Head of caudate nucleus (tissue), 42 donors: ENCODE measurements at regions not wholly inside any gene's neighbourhood (a gene's known extent, or its start where the extent isn't known, plus 50 kb on each side); places are given as distances from the start of the nearest gene placed in this dataset.

Experiments used
- DNase-seq, 42 donors: peaks; one replicate each; pipeline versions ENCODE4 v3.0.0 to v3.0.0-alpha.2; 2020 to 2021; ENCODE audit warnings: mixed read lengths in 7 of 42
- intact Hi-C: fragments of 100-400 bp; cut with DNase I; formaldehyde crosslinking; loops from one replicate; pipeline ENCODE4 v1.15.0; 2022

DNA sequence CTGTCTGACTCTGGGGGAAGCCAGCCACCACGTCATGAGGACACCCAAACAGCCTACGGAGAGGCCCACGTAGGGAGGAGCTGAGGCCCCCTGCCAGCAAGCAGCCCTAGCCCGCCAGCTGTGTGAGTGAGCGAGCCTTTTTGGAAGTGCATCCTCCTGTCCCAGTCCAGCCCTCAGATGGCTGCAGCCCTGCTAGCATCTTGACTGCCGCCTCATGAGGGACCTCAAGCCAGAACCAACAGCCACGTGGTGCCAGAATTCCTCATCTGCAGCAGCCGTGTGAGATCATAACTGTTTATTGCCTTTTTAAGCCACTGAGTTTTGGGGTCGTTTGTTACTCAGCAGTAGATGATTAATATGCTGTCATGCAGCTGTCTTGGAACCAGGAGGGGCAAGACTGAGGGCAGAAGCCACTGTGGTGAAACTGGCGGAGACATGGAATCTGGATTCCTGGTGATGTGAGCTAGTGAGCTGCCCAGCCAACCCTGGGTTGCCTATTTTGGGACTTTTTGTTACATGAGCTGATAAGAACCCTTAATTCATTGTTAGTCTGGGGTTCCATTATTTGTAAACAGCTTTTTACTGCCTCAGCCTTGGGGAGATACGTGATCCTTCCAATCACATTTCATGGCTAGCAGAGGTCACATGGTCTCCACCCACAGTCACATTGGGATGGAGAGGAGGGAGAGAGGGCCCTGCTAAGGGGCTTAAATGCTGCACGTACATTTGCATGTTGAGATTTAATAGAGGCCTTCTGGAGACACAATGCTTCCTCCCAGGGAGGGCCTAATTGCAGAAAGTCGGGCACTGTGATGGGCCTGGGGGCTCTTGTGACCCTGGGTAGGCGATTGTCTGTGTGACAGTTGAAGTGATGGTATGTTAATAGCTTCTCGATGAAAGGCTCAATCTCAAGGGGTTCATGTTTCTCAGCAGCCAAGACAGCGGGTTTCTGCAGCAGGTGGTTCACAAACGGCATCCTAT is 73.8 kb downstream of the RPLP1 start:
- intact Hi-C loops, result no loop called here

DNA sequence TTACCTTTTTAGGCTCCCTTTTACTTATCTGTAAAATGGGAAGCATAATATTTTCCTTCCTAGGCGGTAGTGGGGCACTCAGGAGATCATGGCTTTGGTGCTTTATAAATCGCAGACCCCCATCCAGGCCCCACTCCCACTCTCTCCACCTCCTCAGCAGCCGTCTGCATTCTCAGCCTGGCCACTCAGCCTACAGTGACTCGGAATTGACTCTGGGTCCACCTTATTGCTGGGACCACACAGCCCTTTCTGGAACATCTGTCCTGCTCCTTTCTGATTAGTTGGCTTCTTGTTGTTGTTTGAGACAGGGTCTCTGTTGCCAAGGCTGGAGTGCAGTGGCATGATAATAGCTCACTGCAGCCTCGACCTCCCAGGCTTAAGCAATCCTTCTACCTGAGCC is 76.5 kb downstream of the RPLP1 start:
- DNase-seq, result no peak
- intact Hi-C loops, result no loop called here

More for the DNA sequence above, 73.8 kb downstream of the RPLP1 start:
- peak in 19 of 42 donors; percentile 3 to 52 (median 20) for DNase-seq

- DNase-seq, result no peak
- intact Hi-C loops, result no loop called here
These were observed 77.5 kb downstream of the RPLP1 start for GRCh38 chr15:69529961-69530633.

DNA sequence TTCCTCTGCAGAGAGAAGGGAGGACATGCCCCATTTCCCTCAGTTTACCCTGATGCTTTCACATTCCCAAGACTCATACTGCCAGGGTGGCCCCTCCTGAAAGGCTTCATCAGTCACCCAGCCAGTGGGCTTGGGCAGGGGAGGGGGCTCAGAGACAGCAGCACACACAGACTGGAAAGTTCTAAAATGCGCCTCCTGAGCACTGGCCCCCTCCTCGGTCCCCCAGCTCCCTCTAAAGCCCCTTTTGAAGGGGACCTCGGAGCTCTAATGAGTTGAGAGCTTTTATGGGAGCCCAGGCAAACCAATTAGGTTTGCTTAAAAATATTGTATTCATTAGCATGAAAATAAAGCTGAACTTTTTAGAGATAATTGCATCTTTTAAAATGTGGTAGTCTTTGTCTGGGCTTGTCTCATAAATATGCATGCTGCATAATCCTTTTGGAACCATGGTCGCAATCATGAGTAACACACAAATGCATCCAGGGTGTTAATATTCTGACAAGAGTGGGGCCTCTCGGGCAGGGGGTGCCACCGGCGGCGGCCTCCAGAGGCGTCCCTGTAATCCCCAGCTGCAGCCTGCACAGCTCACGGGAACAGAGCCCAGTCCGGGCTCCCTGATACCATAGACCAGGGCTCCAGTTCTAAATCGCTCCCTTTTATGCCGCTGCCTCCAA is 78.5 kb downstream of the RPLP1 start:
- intact Hi-C loops, result no loop called here
- DNase-seq, result peak in 37 of 42 donors; percentile 13 to 73 (median 41)

DNA sequence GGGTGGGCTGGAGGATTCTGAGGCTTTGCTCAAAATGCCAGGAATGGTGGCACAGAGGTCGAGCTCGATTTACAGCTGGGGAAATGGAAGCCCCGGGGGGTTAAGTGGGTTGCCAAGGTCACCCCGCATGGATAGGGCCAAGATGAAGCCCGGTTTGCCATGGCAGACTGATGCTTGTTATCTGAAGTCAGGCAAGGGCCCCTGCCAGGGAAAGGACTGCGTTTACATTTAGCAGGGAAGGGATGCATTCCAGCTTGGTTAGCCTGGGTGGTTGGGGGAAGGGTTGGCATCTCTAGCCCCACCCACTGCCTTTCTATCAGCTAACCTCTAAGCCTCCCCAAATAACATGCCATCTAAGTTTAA is 79.0 kb downstream of the RPLP1 start:
- intact Hi-C loops, result no loop called here
- DNase-seq, result no peak

DNA sequence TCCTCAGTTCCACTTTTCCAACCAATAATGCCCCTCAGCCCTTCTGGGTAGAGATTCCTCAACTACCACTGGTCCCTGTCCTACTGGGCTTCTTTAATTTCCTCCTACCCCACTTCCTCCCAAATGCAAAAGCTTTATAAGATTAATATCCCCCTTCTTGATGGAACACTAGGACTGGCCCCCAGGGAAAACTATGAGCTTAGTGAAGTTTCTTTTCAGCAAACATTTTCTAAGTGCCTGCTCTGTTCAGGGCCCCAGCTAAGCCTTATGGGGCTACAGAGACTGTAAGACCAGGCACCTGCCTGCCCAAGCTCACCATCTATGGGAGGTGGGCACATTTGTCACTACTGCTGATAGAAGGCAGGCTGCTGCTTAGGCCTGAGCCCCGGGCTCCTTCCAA is 79.4 kb downstream of the RPLP1 start:
- no peak for DNase-seq

DNA sequence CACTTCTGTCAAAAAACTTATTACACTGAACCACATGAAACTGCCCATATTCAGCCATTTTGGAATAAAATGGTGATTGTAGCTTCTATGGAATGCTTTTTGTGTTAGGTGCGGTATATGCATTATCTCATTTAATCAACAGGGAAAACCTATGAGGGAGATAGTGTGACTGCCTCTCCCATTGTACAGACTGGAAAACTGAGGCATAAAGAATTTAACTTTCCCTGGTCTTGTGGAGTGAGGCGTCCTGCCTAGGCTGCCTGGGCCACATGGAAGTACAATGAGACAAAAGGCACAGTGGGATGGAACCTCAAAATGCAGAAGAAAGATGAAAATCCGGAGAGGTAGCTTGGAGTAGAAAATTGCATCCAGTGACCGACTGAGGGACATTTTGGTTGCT is 80.2 kb downstream of the RPLP1 start:
- intact Hi-C loops, result no loop called here
- no peak for DNase-seq

More for the DNA sequence above, 79.4 kb downstream of the RPLP1 start:
- intact Hi-C loops, result no loop called here

GRCh38 chr15:69533522-69533921 is 80.9 kb downstream of the RPLP1 start:
- DNase-seq, result no peak
- intact Hi-C loops, result no loop called here

DNA sequence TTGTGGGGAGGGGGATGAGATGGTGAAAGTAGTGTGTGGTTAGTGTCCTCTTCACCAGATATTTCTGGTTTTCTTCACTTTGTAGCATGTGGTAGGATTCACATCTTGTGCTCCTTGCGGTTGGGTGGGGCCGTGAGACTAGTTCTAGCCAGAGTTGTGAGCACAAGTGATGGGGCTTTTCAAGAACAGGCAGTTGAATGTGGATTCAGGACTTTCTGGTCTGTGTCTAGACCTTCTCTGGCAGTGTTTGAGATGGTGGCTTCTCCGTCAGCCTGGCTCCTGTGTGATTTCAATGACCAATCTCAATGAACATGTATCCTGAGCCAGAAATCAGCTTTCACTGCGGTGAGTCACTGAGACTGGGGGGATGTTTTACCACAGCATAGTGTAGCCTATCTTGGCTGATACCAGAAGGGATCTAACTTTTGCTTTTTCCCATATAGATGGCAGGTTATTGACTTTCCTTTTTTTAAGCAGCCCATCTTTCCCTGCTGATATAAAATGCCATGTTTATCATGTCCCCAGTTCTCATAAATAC is 82.6 kb downstream of the RPLP1 start:
- intact Hi-C loops, result no loop called here
- no peak for DNase-seq

DNA sequence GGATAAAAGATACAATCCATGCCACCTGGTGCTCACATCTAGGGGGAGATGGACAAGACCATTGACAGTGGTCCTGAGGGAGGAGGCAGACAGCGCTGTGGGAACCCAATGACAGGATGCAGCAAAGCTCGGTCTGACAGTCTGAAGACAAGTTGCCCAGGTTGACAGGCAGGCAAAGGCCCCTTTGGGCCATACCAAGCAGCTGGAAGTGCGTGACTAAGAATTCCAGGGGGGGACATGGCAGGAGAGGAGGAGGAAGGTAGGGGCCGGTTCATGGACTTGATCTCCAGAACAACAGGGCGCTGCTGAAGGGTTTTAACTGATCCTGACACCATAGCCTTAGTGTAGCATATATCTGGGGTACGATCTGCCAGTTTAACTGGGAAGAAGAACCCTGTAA is 83.4 kb downstream of the RPLP1 start:
- DNase-seq, result no peak
- intact Hi-C loops, result no loop called here

DNA sequence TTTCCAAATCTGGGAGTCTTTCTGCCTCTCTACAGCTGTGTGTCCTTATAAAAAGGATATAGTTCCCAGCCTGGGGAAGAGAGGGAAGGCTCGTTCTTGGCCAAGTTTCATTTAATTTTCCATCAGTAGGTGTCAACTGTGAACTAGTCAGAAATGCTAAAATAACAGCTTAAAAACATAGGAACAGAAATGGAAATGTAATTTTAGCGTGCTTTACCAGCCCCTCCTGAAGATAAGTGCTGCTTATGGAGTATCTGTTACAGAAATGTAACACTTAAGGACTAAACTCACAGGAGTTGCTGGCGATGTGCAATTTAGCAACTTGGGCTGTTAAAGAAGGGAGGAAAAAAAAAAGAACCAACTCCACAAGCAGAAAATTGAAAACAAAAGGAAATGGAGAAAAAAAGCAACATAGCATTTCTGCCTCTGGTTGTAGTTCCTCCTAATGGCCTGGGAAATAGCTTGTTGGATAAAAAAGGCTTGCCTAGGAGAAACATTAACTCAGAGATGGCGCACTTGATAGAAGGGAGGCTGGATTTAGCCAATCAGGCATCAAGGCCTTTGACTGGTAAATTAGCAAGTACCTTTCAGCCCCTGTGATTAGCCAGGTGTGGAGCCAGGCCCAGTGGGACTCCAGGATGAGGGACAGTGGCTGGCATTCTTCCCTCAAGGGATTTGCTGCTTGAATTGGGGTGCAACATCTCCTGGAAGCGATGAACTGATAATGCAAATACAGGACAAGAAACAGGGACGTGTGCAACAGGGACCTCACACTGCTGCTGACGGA is 84.3 kb downstream of the RPLP1 start:
- DNase-seq, result no peak
- intact Hi-C loops, result no loop called here

- intact Hi-C loops, result no loop called here
- DNase-seq, result no peak
These were observed 85.3 kb downstream of the RPLP1 start for GRCh38 chr15:69537901-69538300.

DNA sequence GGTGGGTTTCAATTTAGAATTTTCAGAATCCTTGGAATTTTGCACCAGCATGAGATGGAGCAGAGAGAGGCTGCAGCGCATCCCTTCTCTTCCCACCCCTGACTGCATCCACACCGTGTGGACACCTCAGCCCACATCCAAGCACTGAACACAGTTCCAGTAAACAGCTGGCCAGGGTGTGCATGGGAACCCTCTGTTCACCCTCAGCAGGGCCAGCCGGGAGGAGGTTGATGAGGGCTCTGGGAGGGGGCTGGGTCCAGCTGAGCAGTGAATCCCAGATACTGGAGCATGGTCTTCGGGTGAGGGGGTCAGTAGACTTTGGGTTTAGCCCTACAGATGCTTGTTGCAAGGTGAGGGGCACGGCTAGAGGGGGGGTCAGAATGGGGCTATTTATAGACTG is 85.8 kb downstream of the RPLP1 start:
- intact Hi-C loops, result no loop called here
- DNase-seq, result no peak

- intact Hi-C loops, result no loop called here
- DNase-seq, result no peak
These were observed 86.7 kb downstream of the RPLP1 start for GRCh38 chr15:69539345-69539744.

DNA sequence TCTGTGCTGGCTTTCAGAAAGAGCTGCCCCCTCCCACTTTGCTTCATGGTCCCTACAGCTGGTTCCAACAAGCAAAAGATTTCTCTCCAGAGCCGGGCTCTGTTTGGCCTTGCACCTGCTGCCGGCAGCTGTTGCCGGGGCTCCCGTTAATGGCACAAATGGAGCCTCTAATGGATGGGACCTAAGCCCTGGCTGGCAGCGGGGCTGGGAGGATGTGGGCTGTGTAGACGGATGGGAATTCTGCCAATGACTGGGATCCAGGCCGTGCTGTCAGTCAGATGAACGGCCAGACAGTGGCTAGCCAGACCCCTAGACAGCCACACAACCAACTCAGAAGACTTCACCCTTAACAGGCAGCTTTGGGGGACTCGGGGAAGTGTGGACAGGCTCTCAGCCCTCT is 88.0 kb downstream of the RPLP1 start:
- peak in 37 of 42 donors; percentile 11 to 66 (median 38) for DNase-seq
- intact Hi-C loops, result no loop called here

- intact Hi-C loops, result no loop called here
- no peak for DNase-seq
These were observed 89.4 kb downstream of the RPLP1 start for GRCh38 chr15:69542028-69542427.

GRCh38 chr15:69543681-69544364 is 91.2 kb downstream of the RPLP1 start:
- intact Hi-C loops, result no loop called here
- no peak for DNase-seq

DNA sequence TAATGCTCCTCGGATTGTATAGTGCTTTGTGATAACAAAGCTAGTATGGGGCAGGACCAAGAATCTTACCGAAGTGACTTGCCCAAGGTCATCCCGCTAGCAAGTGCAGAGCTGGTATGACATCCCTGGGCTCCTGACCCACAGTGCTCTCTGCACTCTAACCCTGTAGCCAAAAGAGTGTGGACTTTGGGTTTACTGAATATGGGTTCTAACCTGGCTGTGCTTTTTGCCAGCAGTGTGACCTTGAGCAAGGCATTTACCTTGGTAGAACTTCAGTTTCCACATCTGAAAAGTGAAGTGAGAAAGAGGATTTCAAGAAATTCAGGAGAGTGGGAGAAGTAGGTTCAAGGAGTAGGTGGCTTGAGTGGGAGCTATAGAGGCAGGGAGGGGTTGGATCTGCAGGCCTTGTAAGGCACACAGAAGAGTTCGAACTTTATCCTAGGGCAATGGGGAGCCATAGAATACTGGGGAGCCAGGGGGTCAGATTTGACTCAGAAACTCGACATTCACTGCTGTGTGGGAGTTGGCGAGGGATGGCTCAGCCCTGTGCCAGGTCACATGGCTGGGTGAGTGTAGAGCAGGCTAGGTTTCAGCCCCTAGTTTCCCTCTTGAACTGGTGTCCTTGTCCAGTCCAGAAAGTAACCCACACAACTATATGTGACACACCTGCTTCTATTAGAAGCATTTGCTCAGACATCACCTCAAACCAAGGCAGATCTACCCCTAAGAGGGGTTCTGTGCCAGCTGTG is 91.9 kb downstream of the RPLP1 start:
- no peak for DNase-seq
- intact Hi-C loops, result no loop called here
